ENCODE measurements at regions not wholly inside any gene's neighbourhood (a gene's known extent, or its start where the extent isn't known, plus 50 kb on each side); places are given as distances from the start of the nearest gene placed in this dataset.

DNA sequence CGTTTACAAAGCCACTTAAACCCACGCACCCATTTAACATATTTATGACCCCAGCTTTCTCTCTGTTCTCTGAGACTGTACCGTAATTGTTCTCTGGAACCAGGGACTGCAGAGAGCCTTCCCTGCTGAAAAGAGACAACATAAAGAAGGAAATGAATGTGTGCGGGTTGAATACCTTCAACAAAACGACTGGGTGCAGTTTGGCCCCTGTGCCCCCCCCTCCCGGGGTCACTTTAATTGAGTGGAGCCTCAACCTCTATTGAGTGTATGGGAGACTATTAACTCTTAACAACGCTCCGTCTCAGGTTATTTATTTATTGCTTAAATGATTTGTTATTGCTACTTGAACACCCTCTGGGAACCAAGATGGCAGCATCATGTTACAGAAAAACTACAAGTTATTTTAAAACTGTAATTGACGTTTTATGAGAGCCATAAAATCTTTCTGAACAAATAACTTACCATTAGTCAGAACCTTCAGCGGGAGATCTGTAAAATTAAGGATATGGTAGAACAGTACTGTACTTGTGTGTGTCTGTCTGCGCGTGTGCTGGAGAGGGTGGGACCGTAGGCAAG, 70.6 kb downstream of the GAS1 start:
- Histone ChIP-seq H3K4me1 (no peaks in the 10 kb centered on the region), H3K4me3 (no peak overlapping the region), H3K9me3 (no peaks in the 10 kb centered on the region), H3K27ac (no peak overlapping the region), H3K36me3 (ENCODE audit: low read depth, missing control alignments) (no peaks in the 10 kb centered on the region), H3K27me3 (no peaks in the 10 kb centered on the region)
- intact Hi-C loops (cut with DNase I; ENCODE audit: low total_unique reads) = no loop called here
- TF ChIP-seq POLR2A (IDR thresholded peaks at IDR 0.05) (no peak), CTCF (IDR thresholded peaks at IDR 0.05) (no peak)
- WGBS, 2 donors = 73 to 79% methylated on average over 13 of the region's 13 CpGs
- DNase-seq = no peak

DNA sequence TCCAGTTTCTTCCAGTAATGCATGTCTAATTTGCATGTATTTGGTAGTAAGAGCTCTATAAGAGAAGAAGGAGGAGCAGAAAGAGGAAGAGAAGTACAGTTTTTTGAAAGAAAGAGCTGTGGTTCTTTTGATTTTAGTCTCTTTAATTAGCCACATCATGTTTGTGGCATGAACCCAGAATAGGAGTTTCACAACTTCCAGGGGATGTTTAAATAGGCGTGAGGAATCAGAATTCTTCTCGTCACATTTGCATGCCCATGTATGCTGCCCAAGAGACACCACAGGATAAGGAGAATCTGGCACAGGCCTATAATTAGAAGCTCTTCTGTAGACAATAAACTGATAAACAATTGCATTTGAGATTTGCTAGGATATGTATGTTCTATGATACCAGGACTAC, 78.7 kb downstream of the GAS1 start:
- H3K27me3 ChIP-seq = no peaks in the 10 kb centered on the region
- no peaks in the 10 kb centered on the region for H3K9me3 ChIP-seq
- no peak overlapping the region for H3K4me3 ChIP-seq
- DNase-seq = no peak
- 83 to 100% methylated on average over 2 of the region's 2 CpGs for WGBS, 2 donors
- no peaks in the 10 kb centered on the region for H3K36me3 ChIP-seq (ENCODE audit: low read depth, missing control alignments)
- H3K4me1 ChIP-seq = no peaks in the 10 kb centered on the region
- no peak overlapping the region for H3K27ac ChIP-seq
- intact Hi-C loops (cut with DNase I; ENCODE audit: low total_unique reads) = no loop called here
- no peak for TF ChIP-seq POLR2A (IDR thresholded peaks at IDR 0.05)

DNA sequence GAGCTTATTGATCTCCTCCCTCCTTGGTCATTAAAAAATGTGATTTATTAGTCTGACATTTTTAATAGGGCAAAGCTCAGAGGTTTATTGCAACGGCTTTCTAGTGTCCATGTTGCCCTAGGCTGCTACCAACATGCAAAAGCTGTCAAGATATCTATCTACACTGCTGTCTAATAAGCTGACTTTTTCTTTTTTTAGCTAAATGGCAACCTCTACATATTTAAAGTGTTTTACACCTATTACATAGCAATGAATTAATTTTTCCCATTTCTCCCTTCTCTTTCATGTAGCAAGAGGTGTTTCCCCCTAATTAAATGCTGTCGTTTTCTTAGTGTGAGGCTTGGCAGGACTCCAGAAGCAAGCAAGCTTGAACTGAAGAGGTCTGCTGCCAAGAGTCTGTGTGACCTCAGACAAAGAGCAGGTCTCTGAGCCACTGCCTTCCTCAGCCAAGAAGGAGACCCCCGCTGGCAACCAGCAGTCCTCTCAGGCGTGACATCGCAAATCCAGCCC, 79.4 kb downstream of the GAS1 start:
- H3K27me3 ChIP-seq = no peaks in the 10 kb centered on the region
- no peak overlapping the region for H3K4me3 ChIP-seq
- no peak overlapping the region for H3K27ac ChIP-seq
- TF ChIP-seq POLR2A (IDR thresholded peaks at IDR 0.05) = no peak
- no peak for TF ChIP-seq CTCF (IDR thresholded peaks at IDR 0.05)
- intact Hi-C loops (cut with DNase I; ENCODE audit: low total_unique reads) = no loop called here
- 70% methylated on average over 5 of the region's 5 CpGs for WGBS, 2 donors
- DNase-seq = no peak
- no peaks in the 10 kb centered on the region for H3K4me1 ChIP-seq
- H3K36me3 ChIP-seq (ENCODE audit: low read depth, missing control alignments) = no peaks in the 10 kb centered on the region
- no peaks in the 10 kb centered on the region for H3K9me3 ChIP-seq

DNA sequence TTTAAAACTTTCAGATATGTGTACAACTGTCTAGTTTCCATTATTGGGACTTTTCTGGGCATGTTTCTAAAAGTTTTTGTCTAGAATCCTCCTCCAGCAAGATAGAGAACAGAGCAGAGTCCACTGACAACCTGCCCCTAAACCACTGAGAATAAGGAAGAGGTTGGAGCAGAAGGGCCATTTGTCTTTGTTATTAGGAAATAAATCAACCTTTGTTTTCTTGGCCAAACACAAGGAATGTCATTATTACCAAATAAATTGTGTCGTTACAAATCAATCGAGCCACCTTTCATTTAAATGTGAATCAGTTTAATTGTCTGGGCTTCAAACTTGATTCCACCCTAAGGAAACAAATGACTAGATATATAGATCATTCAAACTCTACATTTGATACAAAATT, 81.4 kb downstream of the GAS1 start:
- Histone ChIP-seq H3K4me3 (no peak overlapping the region), H3K27me3 (no peaks in the 10 kb centered on the region), H3K36me3 (ENCODE audit: low read depth, missing control alignments) (no peaks in the 10 kb centered on the region), H3K27ac (no peak overlapping the region), H3K9me3 (no peaks in the 10 kb centered on the region), H3K4me1 (no peaks in the 10 kb centered on the region)
- intact Hi-C loops (cut with DNase I; ENCODE audit: low total_unique reads) = no loop called here
- WGBS, 2 donors = 62 to 64% methylated on average over 2 of the region's 2 CpGs
- TF ChIP-seq CTCF (IDR thresholded peaks at IDR 0.05) (no peak), POLR2A (IDR thresholded peaks at IDR 0.05) (no peak)
- no peak for DNase-seq

- WGBS, 2 donors = 91% methylated on average over 6 of the region's 6 CpGs
- no peak overlapping the region for H3K4me3 ChIP-seq
- no peak for TF ChIP-seq CTCF (IDR thresholded peaks at IDR 0.05)
- TF ChIP-seq POLR2A (IDR thresholded peaks at IDR 0.05) = no peak
- no peaks in the 10 kb centered on the region for H3K9me3 ChIP-seq
- H3K27ac ChIP-seq = no peak overlapping the region
- H3K4me1 ChIP-seq = no peaks in the 10 kb centered on the region
- no peaks in the 10 kb centered on the region for H3K27me3 ChIP-seq
- H3K36me3 ChIP-seq (ENCODE audit: low read depth, missing control alignments) = no peaks in the 10 kb centered on the region
- intact Hi-C loops (cut with DNase I; ENCODE audit: low total_unique reads) = no loop called here
- no peak for DNase-seq
Measured at GRCh38 chr9:86860006-86860405, 87.3 kb downstream of the GAS1 start.
